ENCODE measurements at regions not wholly inside any gene's neighbourhood (a gene's known extent, or its start where the extent isn't known, plus 50 kb on each side); places are given as distances from the start of the nearest gene placed in this dataset.

DNA sequence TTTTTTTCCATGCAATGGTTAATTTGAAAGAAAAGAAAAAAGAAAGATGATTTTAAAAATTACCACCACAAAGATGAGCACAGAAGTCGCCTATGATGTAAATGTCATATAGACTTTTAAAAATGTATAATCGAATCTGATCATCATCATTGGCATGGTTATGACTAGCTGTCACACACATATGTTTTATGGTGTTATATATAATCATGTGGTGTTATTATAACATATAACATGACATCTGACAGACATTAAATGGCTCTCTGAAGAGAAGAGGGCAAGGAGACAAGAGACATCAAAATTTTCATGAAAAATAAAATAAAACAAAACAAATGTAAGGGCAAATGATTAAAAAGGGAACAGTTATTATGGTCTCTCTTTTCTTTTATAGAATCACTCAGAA is 217.5 kb downstream of the TMEM161B start:
- no peak for TF ChIP-seq POLR2A (IDR thresholded peaks at IDR 0.05)
- TF ChIP-seq, protein P1, sequence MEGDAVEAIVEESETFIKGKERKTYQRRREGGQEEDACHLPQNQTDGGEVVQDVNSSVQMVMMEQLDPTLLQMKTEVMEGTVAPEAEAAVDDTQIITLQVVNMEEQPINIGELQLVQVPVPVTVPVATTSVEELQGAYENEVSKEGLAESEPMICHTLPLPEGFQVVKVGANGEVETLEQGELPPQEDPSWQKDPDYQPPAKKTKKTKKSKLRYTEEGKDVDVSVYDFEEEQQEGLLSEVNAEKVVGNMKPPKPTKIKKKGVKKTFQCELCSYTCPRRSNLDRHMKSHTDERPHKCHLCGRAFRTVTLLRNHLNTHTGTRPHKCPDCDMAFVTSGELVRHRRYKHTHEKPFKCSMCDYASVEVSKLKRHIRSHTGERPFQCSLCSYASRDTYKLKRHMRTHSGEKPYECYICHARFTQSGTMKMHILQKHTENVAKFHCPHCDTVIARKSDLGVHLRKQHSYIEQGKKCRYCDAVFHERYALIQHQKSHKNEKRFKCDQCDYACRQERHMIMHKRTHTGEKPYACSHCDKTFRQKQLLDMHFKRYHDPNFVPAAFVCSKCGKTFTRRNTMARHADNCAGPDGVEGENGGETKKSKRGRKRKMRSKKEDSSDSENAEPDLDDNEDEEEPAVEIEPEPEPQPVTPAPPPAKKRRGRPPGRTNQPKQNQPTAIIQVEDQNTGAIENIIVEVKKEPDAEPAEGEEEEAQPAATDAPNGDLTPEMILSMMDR (IDR thresholded peaks at IDR 0.05), result no peak

Measured in sigmoid colon (tissue), 3 donors.